ENCODE measurements at regions not wholly inside any gene's neighbourhood (a gene's known extent, or its start where the extent isn't known, plus 50 kb on each side); places are given as distances from the start of the nearest gene placed in this dataset.

- DNase-seq = no peak
Observed at GRCh38 chr20:22652681-22653588, 68.6 kb upstream of the FOXA2 start.

GRCh38 chr20:22653658-22654642 is 69.6 kb upstream of the FOXA2 start:
- no peak for DNase-seq

- DNase-seq = no peak
Observed at GRCh38 chr20:22663528-22664025, 79.2 kb upstream of the FOXA2 start.

GRCh38 chr20:22667198-22667597 is 82.8 kb upstream of the FOXA2 start:
- no peak for DNase-seq

GRCh38 chr20:22672191-22672590 is 87.8 kb upstream of the FOXA2 start:
- DNase-seq = no peak

GRCh38 chr20:22673467-22673866 is 89.1 kb upstream of the FOXA2 start:
- DNase-seq = no peak

GRCh38 chr20:22675341-22675740 is 91.0 kb upstream of the FOXA2 start:
- DNase-seq = no peak

GRCh38 chr20:22678678-22679077 is 94.3 kb upstream of the FOXA2 start:
- DNase-seq = no peak

- no peak for DNase-seq
Observed at GRCh38 chr20:22679197-22679596, 94.8 kb upstream of the FOXA2 start.

- no peak for DNase-seq
Observed at GRCh38 chr20:22680031-22680740, 95.8 kb upstream of the FOXA2 start.

GRCh38 chr20:22681591-22682248 is 97.3 kb upstream of the FOXA2 start:
- no peak for DNase-seq

- DNase-seq = no peak
Observed at GRCh38 chr20:22682381-22682780, 98.0 kb upstream of the FOXA2 start.

GRCh38 chr20:22684072-22684762 is 99.8 kb upstream of the FOXA2 start:
- DNase-seq = peak; percentile 20

- no peak for DNase-seq
Observed at GRCh38 chr20:22684763-22685443, 100.5 kb upstream of the FOXA2 start.

GRCh38 chr20:22686097-22686496 is 101.7 kb upstream of the FOXA2 start:
- no peak for DNase-seq

- no peak for DNase-seq
Observed at GRCh38 chr20:22687676-22688349, 103.4 kb upstream of the FOXA2 start.

- no peak for DNase-seq
Observed at GRCh38 chr20:22688485-22688884, 104.1 kb upstream of the FOXA2 start.

GRCh38 chr20:22689266-22689665 is 104.9 kb upstream of the FOXA2 start:
- no peak for DNase-seq

- DNase-seq = no peak
Observed at GRCh38 chr20:22690000-22690399, 105.6 kb upstream of the FOXA2 start.

GRCh38 chr20:22690616-22691179 is 106.3 kb upstream of the FOXA2 start:
- no peak for DNase-seq

All from CD4-positive, alpha-beta T cell treated with Interleukin-4 for 4 hours (primary cell).